SH-SY5Y (cell line): ENCODE measurements at regions not wholly inside any gene's neighbourhood (a gene's known extent, or its start where the extent isn't known, plus 50 kb on each side); places are given as distances from the start of the nearest gene placed in this dataset.

Experiments
- GATA2 ChIP-seq: IDR thresholded peaks from 2 replicates; pipeline ENCODE4 v1.6.1; 2011; ENCODE audit warnings: mild to moderate bottlenecking, low read depth, low read length
- GATA3 ChIP-seq: IDR thresholded peaks from 2 replicates; pipeline ENCODE4 v1.6.1; 2011; ENCODE audit warnings: low read depth, mild to moderate bottlenecking, low read length, moderate library complexity

GRCh38 chr6:140855520-140855919, 1277.2 kb upstream of the GJE1 start:
- TF ChIP-seq GATA3 (no peak), GATA2 (no peak)
